H54 (cell line): ENCODE measurements at regions not wholly inside any gene's neighbourhood (a gene's known extent, or its start where the extent isn't known, plus 50 kb on each side); places are given as distances from the start of the nearest gene placed in this dataset.

Source experiments
- DNase-seq: peaks from one replicate; pipeline ENCODE4 v3.0.0; 2011; ENCODE audit warnings: low spot score, mixed read lengths; ENCODE audit not compliant: insufficient read length
- FAIRE-seq: peaks from 3 replicates; lab custom pipeline; 2011; peaks lifted over from hg19 to GRCh38; lab: Jason Lieb, UNC
- POLR2A ChIP-seq: IDR thresholded peaks from 2 replicates; pipeline ENCODE4 v1.6.1; 2011; ENCODE audit warnings: low read depth, mild to moderate bottlenecking, low read length

- DNase-seq (no peak), FAIRE-seq (no peak)
- no peak for TF ChIP-seq POLR2A
Measured at GRCh38 chr7:42694894-42695507, 216.9 kb downstream of the C7orf25 start.

GRCh38 chr7:42693722-42694121 lies 218.1 kb downstream of the C7orf25 start:
- FAIRE-seq (no peak), DNase-seq (no peak)
- TF ChIP-seq POLR2A: no peak

- TF ChIP-seq POLR2A: no peak
- FAIRE-seq (no peak), DNase-seq (no peak)
Measured at GRCh38 chr7:42692621-42693020, 219.2 kb downstream of the C7orf25 start.

GRCh38 chr7:42690794-42691639 lies 220.9 kb downstream of the C7orf25 start:
- DNase-seq (peak; percentile 23), FAIRE-seq (peak; percentile 36)
- TF ChIP-seq POLR2A: no peak

GRCh38 chr7:42689626-42690025 lies 222.2 kb downstream of the C7orf25 start:
- TF ChIP-seq POLR2A: no peak
- FAIRE-seq (no peak), DNase-seq (no peak)

GRCh38 chr7:42688056-42688371 lies 223.9 kb downstream of the C7orf25 start:
- TF ChIP-seq POLR2A: no peak
- FAIRE-seq: no peak
- no peak for DNase-seq

GRCh38 chr7:42687211-42688055 lies 224.4 kb downstream of the C7orf25 start:
- TF ChIP-seq POLR2A: no peak
- DNase-seq (no peak), FAIRE-seq (no peak)

- TF ChIP-seq POLR2A: no peak
- no peak for DNase-seq
- FAIRE-seq: no peak
Measured at GRCh38 chr7:42686594-42687156, 225.2 kb downstream of the C7orf25 start.

- no peak for TF ChIP-seq POLR2A
- DNase-seq (no peak), FAIRE-seq (no peak)
Measured at GRCh38 chr7:42685911-42686310, 226.0 kb downstream of the C7orf25 start.

GRCh38 chr7:42677751-42678699 lies 233.8 kb downstream of the C7orf25 start:
- DNase-seq (peak; percentile 45), FAIRE-seq (peak; percentile 93)
- TF ChIP-seq POLR2A: no peak

GRCh38 chr7:42674541-42674940 lies 237.3 kb downstream of the C7orf25 start:
- DNase-seq (no peak), FAIRE-seq (no peak)
- no peak for TF ChIP-seq POLR2A

- DNase-seq (no peak), FAIRE-seq (no peak)
- no peak for TF ChIP-seq POLR2A
Measured at GRCh38 chr7:42673951-42674350, 237.9 kb downstream of the C7orf25 start.
